Mesothelial cell of epicardium (in vitro differentiated cells): ENCODE measurements at regions not wholly inside any gene's neighbourhood (a gene's known extent, or its start where the extent isn't known, plus 50 kb on each side); places are given as distances from the start of the nearest gene placed in this dataset.
A peak's percentile ranks its signal among the peaks of the same experiment; 100 is the strongest.

ENCODE experiments used
- DNase-seq, 2 experiments: peaks; one replicate each; pipeline ENCODE4 v3.0.0; 2021; ENCODE audit warnings: low spot score in 2 of 2; ENCODE audit not compliant: unreplicated experiment in 2 of 2
- H3K27ac Mint-ChIP-seq: 2 replicates; pipeline ENCODE4 v1.8.0; 2021; ENCODE audit warnings: mixed read lengths
- H3K27me3 Mint-ChIP-seq: 2 replicates; pipeline ENCODE4 v1.8.0; 2021; ENCODE audit warnings: low read depth, mixed read lengths
- H3K36me3 Mint-ChIP-seq: 2 replicates; pipeline ENCODE4 v1.8.0; 2021; ENCODE audit warnings: mixed read lengths
- H3K4me1 Mint-ChIP-seq: 2 replicates; pipeline ENCODE4 v1.8.0; 2021; ENCODE audit warnings: mixed read lengths
- H3K4me3 Mint-ChIP-seq: 2 replicates; pipeline ENCODE4 v1.8.0; 2021; ENCODE audit warnings: mild to moderate bottlenecking, moderate library complexity, mixed read lengths
- H3K9me3 Mint-ChIP-seq: 2 replicates; pipeline ENCODE4 v1.8.0; 2021; ENCODE audit warnings: mixed read lengths
- CTCF ChIP-seq: fragments of 200-600 bp; sonication (generic); IDR thresholded peaks from one replicate; pipeline ENCODE4 v1.5.0; 2021; ENCODE audit warnings: antibody characterized with exemption; ENCODE audit not compliant: unreplicated experiment

- H3K4me3 Mint-ChIP-seq = no peak overlapping the region
- no peak for DNase-seq
- H3K9me3 Mint-ChIP-seq = peaks cover 9% of the 10 kb centered on the region
- peaks cover 17% of the 10 kb centered on the region for H3K4me1 Mint-ChIP-seq
- no peak for TF ChIP-seq CTCF
- H3K27ac Mint-ChIP-seq = no peak overlapping the region
- no peaks in the 10 kb centered on the region for H3K36me3 Mint-ChIP-seq
- H3K27me3 Mint-ChIP-seq = peaks cover 8% of the 10 kb centered on the region
Observed at GRCh38 chr2:120463527-120463926, 117.6 kb downstream of the INHBB start.

- TF ChIP-seq CTCF = no peak
- no peak overlapping the region for H3K27ac Mint-ChIP-seq
- no peak for DNase-seq
- H3K9me3 Mint-ChIP-seq = peaks cover 4% of the 10 kb centered on the region
- H3K36me3 Mint-ChIP-seq = no peaks in the 10 kb centered on the region
- peaks cover 17% of the 10 kb centered on the region for H3K4me1 Mint-ChIP-seq
- H3K27me3 Mint-ChIP-seq = peaks cover 8% of the 10 kb centered on the region
- H3K4me3 Mint-ChIP-seq = no peak overlapping the region
Observed at GRCh38 chr2:120463996-120464395, 118.1 kb downstream of the INHBB start.

GRCh38 chr2:120464448-120464931, 118.6 kb downstream of the INHBB start:
- no peak for DNase-seq
- no peak for TF ChIP-seq CTCF
- H3K9me3 Mint-ChIP-seq = no peaks in the 10 kb centered on the region
- H3K27me3 Mint-ChIP-seq = peaks cover 8% of the 10 kb centered on the region
- H3K36me3 Mint-ChIP-seq = no peaks in the 10 kb centered on the region
- peaks cover 17% of the 10 kb centered on the region for H3K4me1 Mint-ChIP-seq
- H3K27ac Mint-ChIP-seq = no peak overlapping the region
- no peak overlapping the region for H3K4me3 Mint-ChIP-seq

GRCh38 chr2:120465012-120465700, 119.2 kb downstream of the INHBB start:
- Mint-ChIP-seq H3K27ac (no peak overlapping the region), H3K4me3 (no peak overlapping the region), H3K9me3 (no peaks in the 10 kb centered on the region), H3K27me3 (peaks cover 8% of the 10 kb centered on the region), H3K36me3 (no peaks in the 10 kb centered on the region), H3K4me1 (peaks cover 20% of the 10 kb centered on the region)
- no peak for TF ChIP-seq CTCF
- DNase-seq = no peak

- DNase-seq = no peak
- no peak for TF ChIP-seq CTCF
- peak overlapping the region; percentile 50 for H3K27ac Mint-ChIP-seq
- peaks cover 23% of the 10 kb centered on the region for H3K4me1 Mint-ChIP-seq
- peaks cover 8% of the 10 kb centered on the region for H3K27me3 Mint-ChIP-seq
- peak overlapping the region; percentile 43 for H3K4me3 Mint-ChIP-seq
- H3K9me3 Mint-ChIP-seq = no peaks in the 10 kb centered on the region
- no peaks in the 10 kb centered on the region for H3K36me3 Mint-ChIP-seq
Observed at GRCh38 chr2:120465701-120465988, 119.7 kb downstream of the INHBB start.
